22Rv1 (cell line): ENCODE measurements at regions not wholly inside any gene's neighbourhood (a gene's known extent, or its start where the extent isn't known, plus 50 kb on each side); places are given as distances from the start of the nearest gene placed in this dataset.

ENCODE experiments used
- ZFX ChIP-seq: fragments of 450-650 bp; IDR thresholded peaks from 2 replicates; pipeline ENCODE4 v1.6.1; 2017; ENCODE audit warnings: antibody characterized with exemption, borderline replicate concordance
- TF ChIP-seq, protein P1 (sequence below): fragments of 450-650 bp; IDR thresholded peaks from 2 replicates; pipeline ENCODE4 v1.5.1; 2017; ENCODE audit warnings: mild to moderate bottlenecking

DNA sequence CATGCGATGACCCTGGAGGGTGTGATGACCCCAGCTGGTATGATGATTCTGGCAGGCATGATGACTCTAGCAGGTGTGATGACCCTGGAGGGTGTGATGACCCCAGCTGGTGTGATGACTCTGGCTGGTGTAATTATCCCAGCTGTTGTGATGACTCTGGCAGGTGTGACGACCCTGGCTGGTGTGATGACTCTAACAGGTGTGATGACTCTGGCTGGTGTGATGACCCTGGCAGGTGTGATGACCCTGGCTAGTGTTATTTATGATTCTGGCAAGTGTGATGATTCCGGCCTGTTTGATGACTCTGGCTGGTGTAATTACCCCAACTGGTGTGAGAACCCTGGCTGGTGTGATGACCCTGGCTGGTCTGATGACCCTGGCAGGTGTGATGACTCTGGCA is 427.2 kb downstream of the QKI start:
- TF ChIP-seq, protein P1, sequence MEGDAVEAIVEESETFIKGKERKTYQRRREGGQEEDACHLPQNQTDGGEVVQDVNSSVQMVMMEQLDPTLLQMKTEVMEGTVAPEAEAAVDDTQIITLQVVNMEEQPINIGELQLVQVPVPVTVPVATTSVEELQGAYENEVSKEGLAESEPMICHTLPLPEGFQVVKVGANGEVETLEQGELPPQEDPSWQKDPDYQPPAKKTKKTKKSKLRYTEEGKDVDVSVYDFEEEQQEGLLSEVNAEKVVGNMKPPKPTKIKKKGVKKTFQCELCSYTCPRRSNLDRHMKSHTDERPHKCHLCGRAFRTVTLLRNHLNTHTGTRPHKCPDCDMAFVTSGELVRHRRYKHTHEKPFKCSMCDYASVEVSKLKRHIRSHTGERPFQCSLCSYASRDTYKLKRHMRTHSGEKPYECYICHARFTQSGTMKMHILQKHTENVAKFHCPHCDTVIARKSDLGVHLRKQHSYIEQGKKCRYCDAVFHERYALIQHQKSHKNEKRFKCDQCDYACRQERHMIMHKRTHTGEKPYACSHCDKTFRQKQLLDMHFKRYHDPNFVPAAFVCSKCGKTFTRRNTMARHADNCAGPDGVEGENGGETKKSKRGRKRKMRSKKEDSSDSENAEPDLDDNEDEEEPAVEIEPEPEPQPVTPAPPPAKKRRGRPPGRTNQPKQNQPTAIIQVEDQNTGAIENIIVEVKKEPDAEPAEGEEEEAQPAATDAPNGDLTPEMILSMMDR, result no peak
- no peak for TF ChIP-seq ZFX
